Heart left ventricle (tissue), 13 donors: ENCODE measurements at regions not wholly inside any gene's neighbourhood (a gene's known extent, or its start where the extent isn't known, plus 50 kb on each side); places are given as distances from the start of the nearest gene placed in this dataset.

Experiments
- CTCF ChIP-seq, 12 donors: fragments of 200-600 bp; sonication (generic) in 4 of 12; IDR thresholded peaks; one replicate each; pipeline versions ENCODE4 v1.5.0 to v1.8.0; 2018 to 2022; ENCODE audit warnings: antibody characterized with exemption in 12 of 12, mild to moderate bottlenecking in 5 of 12
- POLR2A ChIP-seq, 2 donors: fragments of 450-650 bp; IDR thresholded peaks; one replicate each; pipeline ENCODE4 v1.6.1; 2017; ENCODE audit warnings: antibody characterized with exemption in 2 of 2, mild to moderate bottlenecking in 2 of 2, moderate library complexity in 2 of 2
- donor health status: ischemic (EF 13 %, LVEDD 7.1; RV severe dilation, severe dysfunction).
- donor health status: DM: no; HTN: yes; CAD: no.
- donor health status: DM: no; HTN: no; CAD: no.
- donor health status: ischemic (EF 25% LVEDD 6.9; RV normal size, moderate dysfunction).
- donor health status: ischemic (EF 25% LVEDD 5.7; RV mildly dilated, moderate dysfunction).
- donor health status: ischemic (EF 35%, LVEDD 5.7; RV mildly dilated, moderate dysfunction).
- donor health status: nonischemic (EF 11% LVEDD 7.7; RV severe dilation, severe dysfunction).
- donor health status: DM: yes; HTN: yes; CAD: no.
- donor health status: PGD.
- donor health status: ischemic (EF 29% LVEDD 5.4; RV normal size, mild dysfunction).
- donor health status: nonischemic (EF 23%, LVEDD 6.1; RV moderate dilation, normal function).

GRCh38 chr11:37812281-37812880, 1214.3 kb upstream of the RAG2 start:
- TF ChIP-seq CTCF (IDR thresholded peaks at IDR 0.05) (no peak), POLR2A (IDR thresholded peaks at IDR 0.05) (no peak)
